ENCODE measurements at regions not wholly inside any gene's neighbourhood (a gene's known extent, or its start where the extent isn't known, plus 50 kb on each side); places are given as distances from the start of the nearest gene placed in this dataset.

DNA sequence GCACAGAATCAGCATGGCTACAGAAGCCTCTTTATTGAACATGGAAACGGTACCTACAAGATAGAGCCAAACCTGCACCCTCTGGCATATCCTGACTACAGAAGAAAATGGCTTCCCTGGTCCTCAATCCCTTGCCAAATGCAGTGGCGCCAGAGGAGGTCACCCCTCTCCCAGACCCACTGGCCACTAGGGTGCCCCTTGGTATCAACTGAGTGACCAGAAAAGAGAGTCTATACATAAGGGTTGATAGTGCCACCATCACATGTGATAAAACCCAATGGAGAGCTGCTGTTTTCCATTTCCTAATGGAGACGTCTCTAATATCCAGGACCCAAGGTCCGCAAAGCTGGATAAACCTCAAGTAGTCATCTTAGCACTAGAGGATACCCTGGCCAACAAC lies 52.7 kb upstream of the ALK start:
- no peak for DNase-seq (ENCODE audit: low read depth, low spot score)

DNA sequence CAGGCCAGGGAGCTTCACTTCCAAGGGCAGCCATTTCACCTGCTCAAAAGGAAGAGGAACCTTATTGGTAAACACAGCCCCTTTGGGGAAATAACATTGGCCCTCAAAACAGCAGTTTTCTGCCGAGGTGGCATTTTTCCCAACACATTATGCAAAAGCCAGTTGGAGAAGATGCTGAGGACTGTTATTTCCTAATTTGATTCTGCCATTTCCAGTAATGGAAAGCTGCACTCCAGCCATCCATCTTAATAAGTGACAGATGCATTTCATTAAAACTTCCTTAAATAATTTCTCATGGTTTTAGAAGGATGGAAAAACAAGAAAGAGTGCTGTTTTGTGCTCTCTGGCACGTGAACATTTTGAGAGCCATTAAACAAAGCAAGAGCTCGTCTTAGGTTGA lies 55.9 kb upstream of the ALK start:
- no peak for DNase-seq (ENCODE audit: low read depth, low spot score)

DNA sequence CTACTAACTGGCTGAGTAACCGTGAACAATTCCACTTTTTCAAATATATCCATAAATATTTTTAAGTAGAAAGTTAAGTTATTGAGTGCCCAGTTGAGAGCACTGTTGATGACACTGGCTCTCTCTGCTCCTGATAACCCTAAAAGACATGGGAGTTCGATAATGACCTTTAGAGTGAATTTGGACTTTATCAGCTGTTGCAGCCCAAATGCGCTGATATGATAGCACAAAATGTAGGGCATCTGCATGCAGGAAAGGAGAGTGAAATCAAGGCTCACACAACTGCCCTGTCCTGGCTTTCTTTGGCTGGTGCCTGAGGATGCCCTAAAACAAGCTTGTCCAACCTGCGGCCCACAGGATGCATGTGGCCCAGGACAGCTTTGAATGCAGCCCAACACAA lies 60.0 kb upstream of the ALK start:
- DNase-seq (ENCODE audit: low read depth, low spot score) = no peak

DNA sequence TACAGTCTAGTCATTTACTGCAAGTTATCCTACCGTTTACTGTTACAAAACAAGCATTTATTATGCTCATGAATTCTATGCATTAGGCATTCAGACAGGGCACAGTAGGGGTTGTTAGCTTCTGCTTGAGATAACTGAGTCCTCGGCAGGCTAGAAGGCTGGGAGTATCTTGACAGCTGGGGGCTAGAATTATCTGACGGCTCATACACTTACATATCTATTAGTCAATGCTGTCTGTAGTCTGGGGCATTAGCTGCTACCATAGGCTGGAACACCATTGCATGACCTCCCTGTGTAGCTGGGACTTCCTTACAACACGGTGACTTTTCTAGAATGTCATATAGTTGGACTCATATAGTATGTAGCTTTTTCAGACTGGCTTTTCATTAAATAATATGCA lies 61.9 kb upstream of the ALK start:
- DNase-seq (ENCODE audit: low read depth, low spot score) = no peak

DNA sequence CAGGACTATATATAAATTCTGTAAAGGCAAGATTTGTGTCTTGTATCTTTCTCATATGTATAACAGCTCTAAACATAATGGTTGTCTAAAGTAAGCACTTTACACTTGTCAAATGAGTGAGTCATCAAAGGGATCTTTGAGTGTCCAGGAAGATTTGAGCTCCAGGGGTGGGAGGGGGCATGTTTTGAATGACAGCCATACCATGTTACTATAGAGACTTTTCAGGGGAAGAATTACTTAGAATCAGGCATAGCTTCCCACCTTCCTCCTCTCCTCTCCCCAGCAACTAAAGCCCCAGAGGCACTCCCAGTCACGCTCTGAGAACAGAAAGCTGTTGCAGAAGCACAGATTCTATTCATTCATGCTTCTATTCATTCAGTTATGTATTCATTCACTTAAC lies 65.8 kb upstream of the ALK start:
- no peak for DNase-seq (ENCODE audit: low read depth, low spot score)

DNA sequence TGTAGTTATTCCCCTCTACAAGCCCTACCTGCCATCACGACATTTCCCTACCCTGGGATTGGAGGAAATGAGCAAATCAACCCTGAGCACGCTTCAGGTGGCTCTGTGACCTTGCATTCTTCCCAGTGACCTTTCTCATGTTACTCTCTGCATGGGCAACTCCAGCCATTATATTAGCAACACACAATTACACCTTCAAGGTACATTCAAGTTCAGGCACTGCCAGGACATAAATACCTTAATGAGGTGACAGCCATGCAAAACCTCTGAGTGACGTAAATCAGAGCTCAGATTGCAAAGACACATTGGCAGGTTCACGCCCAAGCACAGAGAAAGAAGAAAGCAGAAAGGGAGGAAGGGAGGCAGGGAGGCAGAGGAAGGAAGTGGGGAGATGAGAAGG lies 68.7 kb upstream of the ALK start:
- no peak for DNase-seq (ENCODE audit: low read depth, low spot score)

DNA sequence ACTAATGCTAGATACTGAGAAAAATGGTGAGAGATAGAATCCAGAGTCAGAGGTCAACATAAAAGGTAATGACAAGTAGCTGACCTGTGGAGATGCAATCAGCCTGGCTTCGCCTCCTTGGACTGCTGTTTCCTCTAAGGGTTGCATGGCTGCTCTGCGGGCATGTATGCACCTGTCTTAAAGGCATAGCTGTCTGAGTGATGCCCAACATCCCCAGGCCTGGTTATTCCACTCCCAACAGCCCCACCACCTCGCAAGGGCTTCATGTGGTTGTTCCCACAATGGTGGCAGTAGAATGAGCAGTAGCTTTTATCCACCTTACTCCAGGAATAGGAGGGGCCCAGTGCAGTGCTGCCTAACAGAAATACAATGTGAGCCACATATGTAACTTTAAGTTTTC lies 69.7 kb upstream of the ALK start:
- DNase-seq (ENCODE audit: low read depth, low spot score) = no peak

DNA sequence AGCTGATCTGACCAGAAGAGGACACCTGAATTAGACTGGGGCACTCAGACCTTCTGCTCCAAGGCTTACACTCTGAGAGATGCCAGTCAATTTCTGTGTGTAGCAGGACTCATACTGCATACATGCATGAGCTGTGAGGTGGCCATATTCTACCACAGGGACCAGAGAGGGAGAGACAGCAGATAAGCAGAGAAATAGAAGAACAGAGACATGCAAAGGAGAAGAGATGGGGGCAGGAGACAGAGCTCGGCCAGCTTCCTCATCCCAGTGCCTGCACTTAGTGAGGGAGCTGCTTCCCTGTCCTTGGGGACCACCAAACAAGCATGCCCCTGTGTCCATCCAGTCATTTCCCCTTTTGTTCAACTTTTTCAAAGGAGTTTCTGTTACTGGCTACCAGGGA lies 73.9 kb upstream of the ALK start:
- DNase-seq (ENCODE audit: low read depth, low spot score) = no peak

DNA sequence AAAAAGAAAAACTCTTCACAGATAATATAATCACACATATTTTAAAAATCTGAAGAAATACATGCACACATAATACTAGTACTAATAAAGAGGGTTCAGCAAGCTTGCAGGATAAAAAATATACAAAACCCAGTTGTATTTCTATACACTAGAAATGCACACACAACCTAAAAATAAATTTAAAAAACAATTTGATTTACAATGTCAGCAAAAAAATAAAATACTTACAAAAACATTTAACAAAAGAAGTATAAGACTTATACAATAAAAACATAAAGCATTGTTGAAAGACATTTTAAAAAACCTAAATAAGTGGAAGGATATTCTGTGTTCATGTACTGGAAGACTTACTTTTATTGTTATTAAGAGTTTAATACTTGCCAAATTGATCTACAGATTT lies 81.7 kb upstream of the ALK start:
- DNase-seq (ENCODE audit: low read depth, low spot score) = no peak

DNA sequence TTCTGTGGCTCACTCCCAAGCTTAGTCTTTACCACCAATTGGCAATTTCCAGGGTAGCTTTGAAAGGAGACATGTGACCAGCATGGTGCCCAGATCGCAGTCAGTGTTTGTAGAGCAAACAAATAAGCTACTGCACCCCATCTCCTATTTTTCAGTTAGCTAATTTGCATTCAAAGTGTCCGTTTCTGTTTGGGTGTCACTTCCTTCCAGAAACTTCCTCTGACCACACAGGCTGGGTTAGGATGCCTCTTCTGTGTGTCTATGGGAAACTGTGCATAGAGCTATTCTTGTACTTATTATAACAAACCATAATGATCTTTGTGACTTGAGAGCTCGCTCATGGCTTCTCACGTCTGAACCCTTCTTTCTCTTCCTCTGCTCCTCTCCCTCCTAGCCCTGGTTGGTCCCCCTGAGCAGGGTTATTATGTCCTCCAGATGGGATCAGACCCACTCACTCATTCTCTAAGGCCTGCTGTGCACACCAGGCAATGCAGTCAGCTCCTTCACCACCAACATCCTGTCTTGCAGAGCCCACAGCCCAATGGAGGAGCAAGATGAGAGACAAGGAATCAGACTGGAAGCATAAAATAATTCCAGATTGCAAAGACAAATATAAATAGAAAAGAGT lies 101.2 kb upstream of the ALK start:
- no peak for DNase-seq (ENCODE audit: low read depth, low spot score)

DNA sequence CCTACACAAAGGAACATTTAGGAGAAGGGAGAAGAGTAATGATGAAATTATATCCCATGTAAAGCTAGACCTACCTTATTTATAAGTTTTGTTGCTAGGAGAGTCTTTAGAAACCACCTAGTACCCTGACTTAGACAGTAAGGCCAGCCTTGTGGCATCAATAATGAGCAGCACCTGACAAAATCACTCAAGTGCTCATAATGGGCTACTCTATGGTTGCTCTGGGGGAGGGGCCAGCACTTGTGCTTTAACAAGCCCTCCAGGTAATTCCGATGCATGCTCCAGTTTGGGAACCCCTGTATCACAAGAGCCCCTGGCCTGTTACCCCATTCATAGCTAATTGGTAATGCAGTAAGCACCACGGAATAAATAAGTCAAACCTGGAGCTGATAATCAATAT lies 102.9 kb upstream of the ALK start:
- DNase-seq (ENCODE audit: low read depth, low spot score) = no peak

DNA sequence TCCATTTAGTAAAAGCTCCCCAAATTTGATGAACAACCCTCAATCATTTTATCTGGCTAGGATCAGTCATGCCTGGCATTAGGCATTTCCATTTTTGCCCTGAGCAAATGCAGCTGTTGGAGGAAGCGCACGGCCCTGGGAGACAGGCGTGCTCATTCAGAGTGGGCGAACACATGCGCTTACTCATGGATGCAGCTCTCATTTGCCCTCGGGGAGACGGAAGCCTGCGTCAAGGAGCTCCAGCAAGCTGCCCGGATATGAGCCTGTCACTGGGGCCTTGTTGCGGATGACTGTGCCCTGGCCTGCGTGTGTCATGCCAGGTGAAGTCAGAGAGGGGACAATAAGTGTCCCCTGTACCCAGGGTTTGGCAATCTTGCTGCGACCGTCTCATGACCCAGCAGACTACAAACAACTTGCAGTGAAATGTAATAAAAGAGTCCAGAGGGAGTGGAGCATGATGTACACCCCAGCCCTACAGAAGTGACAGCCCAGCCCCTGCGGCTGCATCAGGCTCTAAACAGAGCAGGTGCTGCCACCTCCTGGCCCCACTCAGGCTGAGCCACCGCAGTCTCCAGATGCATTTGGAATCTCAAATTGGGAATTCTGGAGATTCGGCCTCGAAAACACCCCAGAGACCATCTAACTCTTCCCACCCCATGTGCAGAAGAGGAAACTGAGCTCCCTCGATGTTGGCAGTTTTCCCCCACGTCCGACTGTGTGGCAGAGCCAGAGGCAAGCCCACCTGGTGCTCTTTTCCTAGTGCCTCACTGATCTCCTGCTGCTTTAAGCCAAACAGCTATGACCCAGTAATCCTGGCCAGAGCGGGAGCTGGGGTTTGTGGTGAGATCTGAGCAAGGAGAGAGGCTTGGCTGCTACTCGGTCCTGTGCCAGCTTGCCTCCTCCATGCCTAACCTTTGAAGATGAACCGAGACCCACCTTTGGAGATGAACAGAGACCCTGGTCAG lies 105.0 kb upstream of the ALK start:
- DNase-seq (ENCODE audit: low read depth, low spot score) = no peak

DNA sequence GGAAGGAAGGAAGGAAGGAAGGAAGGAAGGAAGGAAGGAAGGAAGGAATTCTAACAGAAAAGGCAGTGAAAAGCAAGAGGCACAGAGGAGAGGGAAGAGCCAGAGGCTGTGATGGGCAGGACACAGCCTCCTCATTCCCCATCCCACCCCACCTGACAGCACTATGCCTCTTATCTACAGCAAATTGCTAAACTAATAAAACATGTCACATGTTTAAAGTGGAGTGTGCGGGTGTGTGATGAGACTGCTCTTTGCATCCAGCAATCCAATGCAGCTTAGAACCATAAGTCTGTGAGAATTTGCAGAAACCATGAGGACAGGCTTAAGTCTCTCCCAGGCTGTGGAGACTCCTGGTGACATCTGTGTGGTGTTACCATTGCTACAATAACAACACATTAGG lies 108.4 kb upstream of the ALK start:
- no peak for DNase-seq (ENCODE audit: low read depth, low spot score)

DNA sequence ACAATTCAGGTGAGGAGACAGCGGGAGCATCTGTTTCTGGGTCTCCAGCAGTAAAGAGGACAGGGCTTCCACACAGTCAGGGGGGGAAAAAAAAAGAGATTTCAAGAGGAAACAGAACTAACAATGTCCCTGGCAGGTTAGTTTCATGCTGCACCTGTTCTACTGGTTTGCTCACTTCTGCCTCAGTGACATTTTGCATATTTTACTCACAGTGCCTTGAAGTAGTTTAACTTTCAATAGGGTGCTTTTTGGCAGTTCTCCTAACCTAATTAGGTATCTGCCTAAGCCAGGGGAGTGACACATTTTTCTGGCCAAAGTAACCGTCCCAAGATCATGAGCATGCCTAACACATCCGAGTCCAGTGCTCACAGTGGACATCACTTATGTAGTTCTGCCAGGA lies 109.0 kb upstream of the ALK start:
- DNase-seq (ENCODE audit: low read depth, low spot score) = no peak

DNA sequence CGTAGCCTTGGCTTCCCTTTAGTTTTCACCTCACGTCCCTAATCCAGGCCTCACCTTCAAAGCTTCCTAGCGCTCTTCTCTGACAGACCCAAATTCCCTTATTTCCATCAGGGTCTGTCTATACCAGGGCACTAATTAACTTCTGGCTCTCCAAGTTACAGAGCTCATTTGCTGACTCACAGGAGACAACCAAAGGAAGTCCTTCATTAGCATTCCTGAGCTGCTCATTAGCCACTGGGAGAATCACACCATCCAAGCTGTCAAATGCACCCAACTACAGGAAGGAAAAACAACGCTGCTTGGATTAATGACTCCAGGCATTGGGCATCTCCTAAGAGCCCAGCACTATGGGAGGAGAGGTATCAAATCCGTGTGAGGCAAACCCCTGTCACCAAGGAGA lies 109.8 kb upstream of the ALK start:
- DNase-seq (ENCODE audit: low read depth, low spot score) = no peak

DNA sequence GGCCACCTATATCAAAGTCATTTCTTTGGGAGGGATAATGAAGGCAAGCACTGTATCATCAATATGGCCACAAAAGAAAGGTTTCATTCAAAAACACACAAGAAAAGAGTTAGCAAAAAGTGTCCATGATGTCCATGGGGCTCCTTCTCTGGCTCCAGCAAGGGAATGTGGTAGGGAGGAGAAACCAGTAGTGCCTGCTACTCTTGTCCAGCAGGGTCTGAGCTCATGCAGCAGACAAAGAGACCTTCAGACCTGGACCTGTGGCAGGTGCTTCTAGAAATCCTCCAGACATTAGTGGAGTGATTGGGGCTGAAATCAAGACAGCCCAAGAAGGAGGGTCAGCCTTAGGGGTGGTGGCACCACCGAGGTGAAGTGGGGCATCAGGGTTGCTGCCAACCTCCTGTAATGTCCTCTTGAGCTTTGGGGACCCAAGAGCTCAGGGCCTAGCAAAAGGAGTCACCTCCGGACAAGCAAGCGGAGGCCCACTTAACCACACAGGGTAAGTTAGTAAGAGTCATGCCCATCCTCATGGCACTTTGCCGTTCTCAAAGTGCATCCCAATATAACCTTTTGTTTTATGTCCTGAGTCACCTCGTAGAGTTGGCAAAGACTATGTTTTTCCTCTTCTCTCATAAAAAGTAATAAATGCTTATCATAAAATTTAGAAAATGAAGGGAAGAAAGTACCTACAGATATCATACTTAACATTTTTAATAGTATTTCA lies 112.6 kb upstream of the YPEL5 start:
- no peak for DNase-seq (ENCODE audit: low read depth, low spot score)

DNA sequence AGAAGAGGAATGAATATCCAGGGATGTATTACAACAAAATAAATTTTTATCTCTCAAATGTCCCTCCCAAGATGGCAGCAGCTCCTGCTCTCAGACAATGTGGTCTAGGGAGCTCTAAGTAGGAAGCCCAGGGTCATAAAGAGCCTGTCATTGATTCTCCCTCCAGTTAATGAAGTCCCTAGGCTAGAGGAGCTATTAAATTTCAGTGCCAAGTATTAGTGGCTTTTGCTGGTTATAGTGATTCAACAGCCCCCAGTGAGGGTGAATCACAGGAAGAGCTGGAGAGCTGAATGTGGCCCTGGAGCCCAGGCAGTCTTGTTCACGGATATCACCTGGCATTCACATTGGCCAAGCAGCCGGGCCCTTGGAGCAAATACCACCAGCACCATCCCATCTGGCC lies 109.8 kb upstream of the YPEL5 start:
- DNase-seq (ENCODE audit: low read depth, low spot score) = no peak

DNA sequence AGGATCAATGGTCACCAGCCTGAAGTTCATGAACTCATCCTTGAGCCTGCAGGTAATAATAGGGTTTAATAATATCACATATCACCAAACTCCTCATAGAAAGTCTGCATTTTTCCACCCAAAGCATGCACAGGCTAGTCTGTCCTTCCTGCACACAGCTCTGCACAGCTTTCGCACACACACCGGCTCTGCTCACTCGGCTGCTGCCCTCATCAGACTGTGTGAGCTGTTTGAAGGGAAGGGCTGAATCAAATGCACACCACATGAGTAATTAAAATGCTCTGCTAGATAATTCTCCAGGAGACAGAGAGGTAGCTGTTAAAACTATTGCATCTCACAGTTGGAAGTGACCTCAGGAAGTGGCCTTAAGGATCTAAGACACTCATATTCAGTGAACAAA lies 108.4 kb upstream of the YPEL5 start:
- no peak for DNase-seq (ENCODE audit: low read depth, low spot score)

DNA sequence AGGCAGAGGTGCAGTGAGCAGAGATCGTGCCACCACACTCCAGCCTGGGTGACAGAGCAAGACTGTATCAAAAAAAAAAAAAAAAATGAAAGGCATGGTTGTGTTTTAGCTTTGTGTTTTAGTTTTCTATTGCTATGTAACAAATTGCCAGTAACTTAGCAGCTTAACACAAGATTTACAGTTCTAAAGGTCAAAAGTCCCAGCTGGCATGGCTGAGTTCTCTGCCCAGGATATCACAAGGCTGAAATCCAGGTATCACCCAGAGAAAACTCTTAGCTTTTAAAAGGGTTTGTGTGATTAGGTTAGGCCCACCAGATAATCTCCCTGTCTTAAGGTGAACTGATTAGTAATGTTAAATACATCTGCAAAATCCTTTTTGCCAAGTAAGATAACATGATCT lies 107.7 kb upstream of the YPEL5 start:
- DNase-seq (ENCODE audit: low read depth, low spot score) = no peak

DNA sequence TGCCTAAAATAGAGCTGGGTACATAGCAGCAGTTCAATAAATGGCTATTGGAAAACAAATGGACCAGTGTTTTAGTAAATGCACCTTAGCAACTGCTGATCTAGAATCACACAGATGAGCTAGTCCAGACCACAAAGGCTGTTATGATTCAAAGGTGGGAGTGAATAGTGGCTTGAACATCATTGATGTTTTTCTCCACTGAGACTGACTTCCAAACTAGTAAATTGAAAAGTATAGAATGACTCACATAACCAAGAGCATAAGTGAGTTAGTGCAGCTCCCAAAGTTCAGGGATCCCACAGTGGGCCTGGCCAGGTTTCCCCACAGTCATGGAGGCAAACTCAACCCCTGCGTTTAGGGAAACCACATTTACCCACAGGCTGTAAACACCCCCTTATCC lies 106.7 kb upstream of the YPEL5 start:
- no peak for DNase-seq (ENCODE audit: low read depth, low spot score)

DNA sequence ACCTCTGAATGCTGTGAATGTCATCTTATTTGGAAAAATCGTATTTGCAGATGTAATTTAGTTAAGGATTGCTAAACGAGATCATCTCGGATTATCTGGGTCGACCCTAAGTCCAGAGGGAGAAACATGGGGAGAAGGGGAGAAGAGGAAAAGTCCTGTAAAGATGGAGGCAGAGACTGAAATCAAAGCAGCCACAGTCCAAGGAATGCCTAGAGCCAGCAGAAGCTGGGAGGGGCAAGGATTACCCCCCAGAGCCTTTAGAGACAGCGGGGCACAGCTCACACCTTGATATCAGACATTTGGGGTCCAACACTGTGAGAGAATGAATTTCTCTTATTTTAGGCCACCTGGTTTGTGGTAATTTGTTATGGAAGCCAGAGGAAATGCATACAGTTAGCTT lies 104.9 kb upstream of the YPEL5 start:
- DNase-seq (ENCODE audit: low read depth, low spot score) = no peak

DNA sequence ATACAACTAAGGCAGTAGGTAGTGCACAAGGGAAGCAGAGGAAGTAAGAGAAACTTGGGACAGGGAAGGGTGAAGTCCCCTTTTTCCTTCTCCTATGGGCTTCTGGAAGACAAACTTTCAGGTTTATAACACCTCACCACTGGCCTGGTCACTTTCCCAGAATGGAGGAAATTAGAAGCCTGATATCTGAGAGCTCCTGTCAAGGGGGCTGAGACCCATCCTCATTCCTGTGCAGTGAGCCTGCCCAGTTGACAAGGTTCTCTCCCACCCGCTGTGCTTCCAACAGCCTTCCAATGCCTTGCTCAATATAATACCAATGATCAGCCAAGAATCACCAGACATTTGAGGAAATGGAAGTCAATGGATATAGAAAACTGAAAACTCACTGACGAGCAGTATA lies 100.4 kb upstream of the YPEL5 start:
- DNase-seq (ENCODE audit: low read depth, low spot score) = no peak

DNA sequence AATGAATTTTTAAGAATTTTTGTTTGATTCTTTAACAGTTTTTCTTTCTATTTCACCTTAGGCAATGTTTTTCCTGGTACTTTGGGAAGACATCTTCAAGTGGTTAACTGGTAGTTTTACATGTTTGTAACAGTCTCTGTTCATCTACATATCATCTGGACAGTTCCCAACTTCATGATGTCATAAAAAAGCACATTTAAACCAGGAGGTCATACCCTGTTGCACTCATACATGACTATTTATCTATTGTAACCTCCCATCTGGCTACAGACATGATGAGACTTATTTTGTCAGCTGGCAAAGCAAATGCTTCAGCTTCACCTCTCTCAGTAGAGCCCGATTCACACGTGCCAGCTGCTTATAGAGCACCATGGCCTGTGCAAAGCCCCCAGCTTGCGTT lies 99.8 kb upstream of the YPEL5 start:
- DNase-seq (ENCODE audit: low read depth, low spot score) = no peak
